HG03025 (cell line): ENCODE measurements at regions not wholly inside any gene's neighbourhood (a gene's known extent, or its start where the extent isn't known, plus 50 kb on each side); places are given as distances from the start of the nearest gene placed in this dataset.

Experiments used
- ATAC-seq: cut with Tn5 transposase; IDR thresholded peaks from one replicate; pipeline ENCODE4 v1.9.1; 2021; ENCODE audit warnings: mild to moderate bottlenecking, moderate library complexity; ENCODE audit not compliant: unreplicated experiment, low FRiP score

DNA sequence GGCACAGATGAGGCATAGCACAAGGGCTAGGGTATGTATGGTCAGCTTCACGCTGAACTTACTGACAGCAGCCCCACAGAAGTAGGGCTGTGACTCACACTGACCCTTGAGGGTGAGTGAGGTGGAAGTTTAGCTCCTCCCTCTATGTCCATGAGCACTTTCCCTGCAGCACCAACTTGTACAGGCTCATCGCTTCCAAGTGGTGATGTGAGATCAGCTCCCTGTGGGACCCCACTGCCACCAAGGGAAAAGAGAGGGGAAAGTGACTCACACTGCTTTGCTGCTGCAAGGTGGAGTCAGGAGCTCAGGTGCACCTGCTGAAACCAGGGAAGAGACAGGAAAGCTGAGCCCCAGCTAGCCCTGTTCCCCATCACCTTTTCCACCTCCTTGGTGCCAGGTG lies 91.5 kb downstream of the TEX51 start:
- ATAC-seq, result no peak

- ATAC-seq, result no peak
Measured at GRCh38 chr2:126990605-126991532, 92.2 kb downstream of the TEX51 start.

DNA sequence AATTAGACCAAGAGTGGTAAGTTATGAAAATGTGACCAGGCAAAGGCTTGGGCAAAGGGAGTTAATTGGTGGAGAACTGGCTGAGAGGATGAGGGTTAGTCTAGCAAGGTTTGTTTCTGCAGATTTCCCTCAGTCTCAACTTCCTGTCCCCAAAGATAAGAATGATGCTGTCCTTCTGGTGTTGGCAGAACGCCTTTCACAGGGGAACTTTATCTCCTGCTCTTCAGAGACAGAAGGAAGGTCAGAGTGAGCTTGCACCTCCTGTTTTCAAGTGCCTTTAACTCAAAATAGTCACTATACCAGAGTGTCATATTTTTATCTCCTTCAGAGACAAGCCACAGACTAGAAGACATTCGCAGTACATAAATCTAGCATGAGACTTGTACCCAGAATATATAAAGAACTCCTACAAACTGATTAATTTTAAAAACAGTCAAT lies 95.7 kb downstream of the TEX51 start:
- no peak for ATAC-seq

DNA sequence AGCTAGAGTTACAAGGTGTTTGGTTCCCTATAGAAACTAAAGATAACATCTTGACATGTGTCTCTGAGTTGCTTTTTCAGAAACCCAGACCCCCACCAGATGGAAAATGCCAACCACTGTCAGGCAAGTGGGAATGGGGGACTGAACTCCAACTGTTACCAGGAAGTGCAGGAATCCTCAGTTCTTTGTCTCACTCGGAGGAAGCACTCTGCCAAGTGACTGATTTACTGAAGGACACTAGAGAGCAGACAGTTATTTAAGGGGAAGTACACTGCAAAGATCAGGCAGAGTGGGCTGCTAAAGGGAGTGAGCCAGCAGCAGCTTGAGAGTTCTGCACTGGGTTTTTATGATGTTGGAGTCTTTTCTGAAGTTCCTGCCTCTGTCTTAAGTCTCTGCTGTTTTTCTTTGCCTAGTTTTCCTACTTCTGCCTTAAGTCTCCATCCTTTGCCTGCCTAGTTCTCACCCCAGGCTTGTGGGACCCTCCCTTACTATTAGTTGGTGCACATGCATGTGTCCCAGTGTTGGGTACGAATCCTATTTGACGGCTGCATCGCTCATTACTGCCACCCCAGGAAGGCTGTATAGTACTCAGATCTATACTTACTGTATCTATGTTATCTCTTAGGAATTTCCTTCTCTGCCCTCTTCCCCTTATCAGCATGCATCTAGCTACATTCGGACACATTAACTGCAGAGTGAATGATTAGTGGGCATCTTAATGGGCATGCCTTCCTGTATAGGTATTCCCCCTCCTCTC lies 97.1 kb downstream of the TEX51 start:
- no peak for ATAC-seq

GRCh38 chr2:126996378-126996699 lies 97.6 kb downstream of the TEX51 start:
- no peak for ATAC-seq
